ENCODE measurements at regions not wholly inside any gene's neighbourhood (a gene's known extent, or its start where the extent isn't known, plus 50 kb on each side); places are given as distances from the start of the nearest gene placed in this dataset.

DNA sequence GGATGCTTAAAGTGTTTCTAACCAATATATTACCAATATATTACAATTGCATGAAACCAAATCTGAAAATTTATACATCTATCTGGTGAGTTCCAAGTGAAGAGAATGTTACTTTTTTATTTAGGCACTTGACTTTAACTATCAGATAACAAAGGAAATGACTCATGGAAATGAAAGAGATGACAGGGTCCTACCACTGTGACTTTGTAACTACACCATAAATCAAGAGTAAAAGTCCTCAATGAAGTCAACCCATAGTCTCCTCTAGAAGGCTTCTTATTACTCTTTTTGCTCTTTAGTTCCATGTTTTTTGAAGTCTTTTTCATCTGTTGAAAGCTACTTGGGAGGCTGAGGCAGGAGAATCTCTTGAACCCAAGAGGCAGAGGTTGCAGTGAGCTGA lies 545.0 kb upstream of the PIK3C3 start:
- no peaks in the 10 kb centered on the region for H3K36me3 Mint-ChIP-seq (ENCODE audit: low read depth)
- no peak overlapping the region for H3K4me3 Mint-ChIP-seq
- H3K9ac ChIP-seq (ENCODE audit: extremely low read depth, low read length, poor library complexity, severe bottlenecking): no peak overlapping the region

DNA sequence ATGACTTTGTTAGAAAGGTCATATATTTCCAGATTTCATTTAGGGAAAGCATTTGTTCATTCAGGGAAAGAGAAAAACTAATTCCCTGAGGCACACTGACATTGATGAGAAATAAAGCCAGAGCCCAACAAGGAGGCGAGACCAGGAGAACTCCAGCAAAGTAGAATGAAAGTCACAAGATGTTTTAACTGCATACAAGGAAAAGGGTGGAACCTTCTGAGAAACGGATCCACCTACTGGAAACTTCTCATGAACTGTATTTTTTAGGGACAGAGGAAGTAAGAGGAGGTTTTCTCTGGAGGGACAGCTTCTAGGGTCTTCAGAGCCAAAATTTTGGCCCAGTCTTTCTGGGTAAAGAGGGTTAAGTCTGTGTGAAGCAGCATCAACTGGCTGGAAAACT lies 548.2 kb upstream of the PIK3C3 start:
- Mint-ChIP-seq H3K27ac (no peak overlapping the region), H3K27me3 (ENCODE audit: insufficient read depth) (no peaks in the 10 kb centered on the region), H3K36me3 (ENCODE audit: low read depth) (no peaks in the 10 kb centered on the region), H3K4me3 (no peak overlapping the region), H3K9me3 (no peaks in the 10 kb centered on the region), H3K4me1 (peaks cover 11% of the 10 kb centered on the region)
- DNase-seq: no peak
- TF ChIP-seq, protein P1, sequence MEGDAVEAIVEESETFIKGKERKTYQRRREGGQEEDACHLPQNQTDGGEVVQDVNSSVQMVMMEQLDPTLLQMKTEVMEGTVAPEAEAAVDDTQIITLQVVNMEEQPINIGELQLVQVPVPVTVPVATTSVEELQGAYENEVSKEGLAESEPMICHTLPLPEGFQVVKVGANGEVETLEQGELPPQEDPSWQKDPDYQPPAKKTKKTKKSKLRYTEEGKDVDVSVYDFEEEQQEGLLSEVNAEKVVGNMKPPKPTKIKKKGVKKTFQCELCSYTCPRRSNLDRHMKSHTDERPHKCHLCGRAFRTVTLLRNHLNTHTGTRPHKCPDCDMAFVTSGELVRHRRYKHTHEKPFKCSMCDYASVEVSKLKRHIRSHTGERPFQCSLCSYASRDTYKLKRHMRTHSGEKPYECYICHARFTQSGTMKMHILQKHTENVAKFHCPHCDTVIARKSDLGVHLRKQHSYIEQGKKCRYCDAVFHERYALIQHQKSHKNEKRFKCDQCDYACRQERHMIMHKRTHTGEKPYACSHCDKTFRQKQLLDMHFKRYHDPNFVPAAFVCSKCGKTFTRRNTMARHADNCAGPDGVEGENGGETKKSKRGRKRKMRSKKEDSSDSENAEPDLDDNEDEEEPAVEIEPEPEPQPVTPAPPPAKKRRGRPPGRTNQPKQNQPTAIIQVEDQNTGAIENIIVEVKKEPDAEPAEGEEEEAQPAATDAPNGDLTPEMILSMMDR (conservative IDR thresholded peaks at IDR 0.05): no peak
- Histone ChIP-seq H3K36me3 (ENCODE audit: control insufficient read depth, insufficient read depth, low read length) (no peaks in the 10 kb centered on the region), H3K4me1 (ENCODE audit: control insufficient read depth, insufficient read depth, low read length) (no peaks in the 10 kb centered on the region), H3K4me3 (ENCODE audit: low read length) (no peak overlapping the region), H3K9me3 (ENCODE audit: control insufficient read depth, low read length) (no peaks in the 10 kb centered on the region), H3K27ac (ENCODE audit: low read depth, low read length) (no peak overlapping the region), H3K27me3 (ENCODE audit: control insufficient read depth, insufficient read depth, low read length, poor library complexity, severe bottlenecking) (no peaks in the 10 kb centered on the region), H3K9ac (ENCODE audit: extremely low read depth, low read length, poor library complexity, severe bottlenecking) (no peak overlapping the region)
- 95% methylated on average over 2 of the region's 2 CpGs for WGBS, 2 experiments (ENCODE audit: insufficient coverage in 1 of 2, insufficient read length in 1 of 2)

More for the DNA sequence above, 545.0 kb upstream of the PIK3C3 start:
- Histone ChIP-seq H3K4me3 (ENCODE audit: low read length) (no peak overlapping the region), H3K27ac (ENCODE audit: low read depth, low read length) (no peak overlapping the region), H3K27me3 (ENCODE audit: control insufficient read depth, insufficient read depth, low read length, poor library complexity, severe bottlenecking) (no peaks in the 10 kb centered on the region), H3K9me3 (ENCODE audit: control insufficient read depth, low read length) (no peaks in the 10 kb centered on the region), H3K36me3 (ENCODE audit: control insufficient read depth, insufficient read depth, low read length) (no peaks in the 10 kb centered on the region), H3K4me1 (ENCODE audit: control insufficient read depth, insufficient read depth, low read length) (no peaks in the 10 kb centered on the region)
- TF ChIP-seq, protein P1 (conservative IDR thresholded peaks at IDR 0.05): no peak
- DNase-seq: no peak
- Mint-ChIP-seq H3K9me3 (peaks cover 2% of the 10 kb centered on the region), H3K27ac (no peak overlapping the region), H3K27me3 (ENCODE audit: insufficient read depth) (no peaks in the 10 kb centered on the region), H3K4me1 (peaks cover 11% of the 10 kb centered on the region)

DNA sequence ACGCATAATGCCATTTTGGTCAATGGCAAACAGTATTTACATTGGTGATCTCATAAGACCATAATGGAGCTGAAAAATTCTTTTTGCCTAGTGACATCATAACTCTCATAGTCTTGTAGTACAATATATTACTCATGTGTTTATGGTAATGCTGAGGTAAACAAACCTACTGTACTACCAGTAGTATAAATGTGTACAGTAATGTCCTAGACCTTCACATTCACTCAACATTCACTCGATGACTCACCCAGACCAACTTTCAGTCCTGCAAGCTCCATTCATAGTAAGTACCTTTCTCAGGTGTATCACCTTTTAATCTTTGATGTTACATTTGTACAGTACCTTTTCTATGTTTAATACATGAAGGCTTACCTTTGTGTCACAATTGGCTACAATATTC lies 558.2 kb upstream of the PIK3C3 start:
- Histone ChIP-seq H3K4me1 (ENCODE audit: control insufficient read depth, insufficient read depth, low read length) (no peaks in the 10 kb centered on the region), H3K9ac (ENCODE audit: extremely low read depth, low read length, poor library complexity, severe bottlenecking) (no peak overlapping the region), H3K4me3 (ENCODE audit: low read length) (no peak overlapping the region), H3K27me3 (ENCODE audit: control insufficient read depth, insufficient read depth, low read length, poor library complexity, severe bottlenecking) (no peaks in the 10 kb centered on the region), H3K27ac (ENCODE audit: low read depth, low read length) (no peak overlapping the region), H3K9me3 (ENCODE audit: control insufficient read depth, low read length) (no peaks in the 10 kb centered on the region), H3K36me3 (ENCODE audit: control insufficient read depth, insufficient read depth, low read length) (no peaks in the 10 kb centered on the region)
- Mint-ChIP-seq H3K4me1 (peaks cover 18% of the 10 kb centered on the region), H3K27me3 (ENCODE audit: insufficient read depth) (no peaks in the 10 kb centered on the region), H3K27ac (no peak overlapping the region), H3K4me3 (no peak overlapping the region), H3K9me3 (no peaks in the 10 kb centered on the region), H3K36me3 (ENCODE audit: low read depth) (no peaks in the 10 kb centered on the region)
- TF ChIP-seq, protein P1 (conservative IDR thresholded peaks at IDR 0.05): no peak
- 95 to 100% methylated on average over 1 of the region's 2 CpGs for WGBS, 2 experiments (ENCODE audit: insufficient coverage in 1 of 2, insufficient read length in 1 of 2)
- DNase-seq: no peak

All from endodermal cell (in vitro differentiated cells).